ENCODE measurements at regions not wholly inside any gene's neighbourhood (a gene's known extent, or its start where the extent isn't known, plus 50 kb on each side); places are given as distances from the start of the nearest gene placed in this dataset.

GRCh38 chr2:144670080-144670479 lies 150.2 kb upstream of the ZEB2 start:
- POLR2A ChIA-PET, result no interaction called here
- H3K4me3 ChIP-seq (ENCODE audit: low read depth in 2 of 2, low read length in 2 of 2), result no peak overlapping the region
- no peaks in the 10 kb centered on the region for H3K4me1 ChIP-seq (ENCODE audit: control insufficient read depth, insufficient read depth, low read length)
- CTCF ChIA-PET, result no interaction called here
- no peaks in the 10 kb centered on the region for H3K27me3 ChIP-seq (ENCODE audit: control insufficient read depth, insufficient read depth, low read length)
- intact Hi-C loops (cut with micrococcal nuclease; ENCODE audit: unreplicated experiment) (no loop called here), in situ Hi-C loops (cut with HindIII; ENCODE audit: low pct_unique_long_range_greater_than_20kb, low sequenced_read_pairs) (no loop called here)
- ATAC-seq, result no peak
- no peak overlapping the region for H3K27ac ChIP-seq (ENCODE audit: low read length)
- no peak for DNase-seq (ENCODE audit: low read depth, low spot score)
- no peaks in the 10 kb centered on the region for H3K36me3 ChIP-seq (ENCODE audit: control insufficient read depth, insufficient read depth, low read length)
- no TSS peak for BruUV-seq (replicated peaks)
- TF ChIP-seq POLR2AphosphoS5 (IDR thresholded peaks at IDR 0.05; ENCODE audit: low read depth, low read length) (no peak), CTCF (IDR thresholded peaks at IDR 0.05) (no peak), TCF7L2 (IDR thresholded peaks at IDR 0.05; ENCODE audit: low read depth, low read length) (no peak), SIN3A (IDR thresholded peaks at IDR 0.05; ENCODE audit: borderline replicate concordance, insufficient read depth, low read depth, low read length) (no peak)
- H3K9me3 ChIP-seq (ENCODE audit: control insufficient read depth, insufficient read depth, low read depth, low read length), result no peaks in the 10 kb centered on the region

DNA sequence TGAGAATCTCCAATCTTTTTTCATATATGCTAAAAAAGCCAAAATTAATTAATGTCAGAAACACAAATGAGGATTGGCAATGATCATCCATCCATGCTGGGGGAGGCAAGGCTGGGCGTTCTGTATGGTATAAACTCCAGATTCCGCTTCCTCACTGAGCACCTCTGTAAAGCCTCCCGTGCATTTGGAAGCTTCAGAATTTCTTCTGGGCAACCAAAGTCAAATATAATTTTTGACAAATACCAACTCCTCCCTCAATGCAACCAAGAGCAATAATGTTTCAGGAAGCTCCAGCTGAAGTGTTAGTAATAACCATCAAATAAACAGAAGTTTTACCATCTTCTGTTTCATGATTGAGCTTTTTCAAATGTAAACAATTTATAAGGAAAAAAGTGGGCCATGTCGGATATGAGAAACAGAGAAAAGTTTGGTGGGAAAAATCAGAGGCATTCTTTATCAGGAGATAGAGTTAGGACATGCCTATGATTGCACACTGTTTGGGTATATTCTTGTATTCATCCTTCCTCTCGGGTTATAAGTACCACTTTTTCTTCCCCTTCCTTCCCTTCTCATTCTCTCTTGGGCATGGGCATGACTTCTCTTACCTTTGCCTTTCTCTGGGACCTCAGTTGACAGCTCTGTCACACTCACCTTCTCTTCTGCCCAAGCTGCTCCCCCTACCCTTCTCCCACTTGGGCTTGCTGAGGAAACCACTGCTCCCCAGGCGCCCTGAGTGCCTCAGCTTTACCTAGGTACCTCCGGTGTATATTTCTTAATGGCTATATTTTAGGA lies 149.5 kb upstream of the ZEB2 start:
- intact Hi-C loops (cut with micrococcal nuclease; ENCODE audit: unreplicated experiment), result no loop called here
- ATAC-seq (no peak), DNase-seq (ENCODE audit: low read depth, low spot score) (no peak)
- in situ Hi-C loops (cut with HindIII; ENCODE audit: low pct_unique_long_range_greater_than_20kb, low sequenced_read_pairs), result no loop called here
- Histone ChIP-seq H3K4me1 (ENCODE audit: control insufficient read depth, insufficient read depth, low read length) (no peaks in the 10 kb centered on the region), H3K27me3 (ENCODE audit: control insufficient read depth, insufficient read depth, low read length) (no peaks in the 10 kb centered on the region), H3K36me3 (ENCODE audit: control insufficient read depth, insufficient read depth, low read length) (no peaks in the 10 kb centered on the region), H3K27ac (ENCODE audit: low read length) (no peak overlapping the region), H3K9me3 (ENCODE audit: control insufficient read depth, insufficient read depth, low read depth, low read length) (no peaks in the 10 kb centered on the region), H3K4me3 (ENCODE audit: low read depth in 2 of 2, low read length in 2 of 2) (no peak overlapping the region)
- BruUV-seq (replicated peaks), result no TSS peak
- ChIA-PET CTCF (no interaction called here), POLR2A (no interaction called here)
- TF ChIP-seq, protein P1, sequence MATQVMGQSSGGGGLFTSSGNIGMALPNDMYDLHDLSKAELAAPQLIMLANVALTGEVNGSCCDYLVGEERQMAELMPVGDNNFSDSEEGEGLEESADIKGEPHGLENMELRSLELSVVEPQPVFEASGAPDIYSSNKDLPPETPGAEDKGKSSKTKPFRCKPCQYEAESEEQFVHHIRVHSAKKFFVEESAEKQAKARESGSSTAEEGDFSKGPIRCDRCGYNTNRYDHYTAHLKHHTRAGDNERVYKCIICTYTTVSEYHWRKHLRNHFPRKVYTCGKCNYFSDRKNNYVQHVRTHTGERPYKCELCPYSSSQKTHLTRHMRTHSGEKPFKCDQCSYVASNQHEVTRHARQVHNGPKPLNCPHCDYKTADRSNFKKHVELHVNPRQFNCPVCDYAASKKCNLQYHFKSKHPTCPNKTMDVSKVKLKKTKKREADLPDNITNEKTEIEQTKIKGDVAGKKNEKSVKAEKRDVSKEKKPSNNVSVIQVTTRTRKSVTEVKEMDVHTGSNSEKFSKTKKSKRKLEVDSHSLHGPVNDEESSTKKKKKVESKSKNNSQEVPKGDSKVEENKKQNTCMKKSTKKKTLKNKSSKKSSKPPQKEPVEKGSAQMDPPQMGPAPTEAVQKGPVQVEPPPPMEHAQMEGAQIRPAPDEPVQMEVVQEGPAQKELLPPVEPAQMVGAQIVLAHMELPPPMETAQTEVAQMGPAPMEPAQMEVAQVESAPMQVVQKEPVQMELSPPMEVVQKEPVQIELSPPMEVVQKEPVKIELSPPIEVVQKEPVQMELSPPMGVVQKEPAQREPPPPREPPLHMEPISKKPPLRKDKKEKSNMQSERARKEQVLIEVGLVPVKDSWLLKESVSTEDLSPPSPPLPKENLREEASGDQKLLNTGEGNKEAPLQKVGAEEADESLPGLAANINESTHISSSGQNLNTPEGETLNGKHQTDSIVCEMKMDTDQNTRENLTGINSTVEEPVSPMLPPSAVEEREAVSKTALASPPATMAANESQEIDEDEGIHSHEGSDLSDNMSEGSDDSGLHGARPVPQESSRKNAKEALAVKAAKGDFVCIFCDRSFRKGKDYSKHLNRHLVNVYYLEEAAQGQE (IDR thresholded peaks at IDR 0.05; ENCODE audit: insufficient read depth in 1 of 2, low read depth in 2 of 2, low read length in 1 of 2), result no peak
- no peak for TF ChIP-seq CTCF (IDR thresholded peaks at IDR 0.05)
- TF ChIP-seq POLR2AphosphoS5 (IDR thresholded peaks at IDR 0.05; ENCODE audit: low read depth, low read length), result no peak
- no peak for TF ChIP-seq TCF7L2 (IDR thresholded peaks at IDR 0.05; ENCODE audit: low read depth, low read length)
- no peak for TF ChIP-seq SIN3A (IDR thresholded peaks at IDR 0.05; ENCODE audit: borderline replicate concordance, insufficient read depth, low read depth, low read length)
